ENCODE measurements at regions not wholly inside any gene's neighbourhood (a gene's known extent, or its start where the extent isn't known, plus 50 kb on each side); places are given as distances from the start of the nearest gene placed in this dataset.

- H3K79me2 ChIP-seq (ENCODE audit: control insufficient read depth, low read length) = no peaks in the 10 kb centered on the region
- no peaks in the 10 kb centered on the region for H3K9me3 ChIP-seq (ENCODE audit: control insufficient read depth, insufficient read depth, low read length)
- no peaks in the 10 kb centered on the region for H3K27me3 ChIP-seq (ENCODE audit: control insufficient read depth, low read length)
- no peaks in the 10 kb centered on the region for H3K4me1 ChIP-seq (ENCODE audit: control insufficient read depth, low read length)
- no peak overlapping the region for H3K4me2 ChIP-seq (ENCODE audit: low read length)
- H4K20me1 ChIP-seq (ENCODE audit: control insufficient read depth, insufficient read depth, low read depth, low read length) = no peaks in the 10 kb centered on the region
- H3K4me3 ChIP-seq (ENCODE audit: low read length) = no peak overlapping the region
- H3K36me3 ChIP-seq (ENCODE audit: control insufficient read depth, low read length) = no peaks in the 10 kb centered on the region
- no peak overlapping the region for H3K27ac ChIP-seq (ENCODE audit: low read depth, low read length)
- TF ChIP-seq CTCF (IDR thresholded peaks at IDR 0.05; ENCODE audit: low read depth, low read length, poor library complexity, severe bottlenecking) (no peak), EZH2phosphoT487 (IDR thresholded peaks at IDR 0.05; ENCODE audit: borderline replicate concordance, low read length) (no peak)
- H3K9me2 ChIP-seq (replicated peaks; ENCODE audit: control insufficient read depth, low read length) = no peaks in the 10 kb centered on the region
- H3F3A ChIP-seq (ENCODE audit: control insufficient read depth, insufficient read depth) = no peaks in the 10 kb centered on the region
These were observed 253.7 kb downstream of the CENPC start for GRCh38 chr4:67291644-67292043.

GRCh38 chr4:67288964-67289363 lies 256.3 kb downstream of the CENPC start:
- no peaks in the 10 kb centered on the region for H3K36me3 ChIP-seq (ENCODE audit: control insufficient read depth, low read length)
- no peak overlapping the region for H3K4me3 ChIP-seq (ENCODE audit: low read length)
- no peaks in the 10 kb centered on the region for H4K20me1 ChIP-seq (ENCODE audit: control insufficient read depth, insufficient read depth, low read depth, low read length)
- H3K4me1 ChIP-seq (ENCODE audit: control insufficient read depth, low read length) = no peaks in the 10 kb centered on the region
- no peaks in the 10 kb centered on the region for H3K9me2 ChIP-seq (replicated peaks; ENCODE audit: control insufficient read depth, low read length)
- no peaks in the 10 kb centered on the region for H3K9me3 ChIP-seq (ENCODE audit: control insufficient read depth, insufficient read depth, low read length)
- no peaks in the 10 kb centered on the region for H3F3A ChIP-seq (ENCODE audit: control insufficient read depth, insufficient read depth)
- no peaks in the 10 kb centered on the region for H3K27me3 ChIP-seq (ENCODE audit: control insufficient read depth, low read length)
- H3K79me2 ChIP-seq (ENCODE audit: control insufficient read depth, low read length) = no peaks in the 10 kb centered on the region
- TF ChIP-seq EZH2phosphoT487 (IDR thresholded peaks at IDR 0.05; ENCODE audit: borderline replicate concordance, low read length) (no peak), CTCF (IDR thresholded peaks at IDR 0.05; ENCODE audit: low read depth, low read length, poor library complexity, severe bottlenecking) (peak; percentile 61)
- H3K27ac ChIP-seq (ENCODE audit: low read depth, low read length) = no peak overlapping the region
- H3K4me2 ChIP-seq (ENCODE audit: low read length) = no peak overlapping the region

- no peaks in the 10 kb centered on the region for H3F3A ChIP-seq (ENCODE audit: control insufficient read depth, insufficient read depth)
- no peaks in the 10 kb centered on the region for H3K9me2 ChIP-seq (replicated peaks; ENCODE audit: control insufficient read depth, low read length)
- H3K36me3 ChIP-seq (ENCODE audit: control insufficient read depth, low read length) = no peaks in the 10 kb centered on the region
- no peaks in the 10 kb centered on the region for H3K27me3 ChIP-seq (ENCODE audit: control insufficient read depth, low read length)
- H3K27ac ChIP-seq (ENCODE audit: low read depth, low read length) = no peak overlapping the region
- TF ChIP-seq CTCF (IDR thresholded peaks at IDR 0.05; ENCODE audit: low read depth, low read length, poor library complexity, severe bottlenecking) (no peak), EZH2phosphoT487 (IDR thresholded peaks at IDR 0.05; ENCODE audit: borderline replicate concordance, low read length) (no peak)
- no peaks in the 10 kb centered on the region for H3K4me1 ChIP-seq (ENCODE audit: control insufficient read depth, low read length)
- H3K9me3 ChIP-seq (ENCODE audit: control insufficient read depth, insufficient read depth, low read length) = no peaks in the 10 kb centered on the region
- no peaks in the 10 kb centered on the region for H4K20me1 ChIP-seq (ENCODE audit: control insufficient read depth, insufficient read depth, low read depth, low read length)
- no peak overlapping the region for H3K4me2 ChIP-seq (ENCODE audit: low read length)
- H3K79me2 ChIP-seq (ENCODE audit: control insufficient read depth, low read length) = no peaks in the 10 kb centered on the region
- no peak overlapping the region for H3K4me3 ChIP-seq (ENCODE audit: low read length)
These were observed 258.6 kb downstream of the CENPC start for GRCh38 chr4:67286724-67287123.

GRCh38 chr4:67282749-67283148 lies 262.6 kb downstream of the CENPC start:
- Histone ChIP-seq H4K20me1 (ENCODE audit: control insufficient read depth, insufficient read depth, low read depth, low read length) (no peaks in the 10 kb centered on the region), H3K36me3 (ENCODE audit: control insufficient read depth, low read length) (no peaks in the 10 kb centered on the region), H3K27ac (ENCODE audit: low read depth, low read length) (no peak overlapping the region), H3K79me2 (ENCODE audit: control insufficient read depth, low read length) (no peaks in the 10 kb centered on the region), H3K4me3 (ENCODE audit: low read length) (no peak overlapping the region), H3K27me3 (ENCODE audit: control insufficient read depth, low read length) (no peaks in the 10 kb centered on the region), H3K4me2 (ENCODE audit: low read length) (no peak overlapping the region), H3K9me3 (ENCODE audit: control insufficient read depth, insufficient read depth, low read length) (no peaks in the 10 kb centered on the region), H3K9me2 (replicated peaks; ENCODE audit: control insufficient read depth, low read length) (no peaks in the 10 kb centered on the region), H3F3A (ENCODE audit: control insufficient read depth, insufficient read depth) (no peaks in the 10 kb centered on the region), H3K4me1 (ENCODE audit: control insufficient read depth, low read length) (no peaks in the 10 kb centered on the region)
- TF ChIP-seq EZH2phosphoT487 (IDR thresholded peaks at IDR 0.05; ENCODE audit: borderline replicate concordance, low read length) = no peak
- no peak for TF ChIP-seq CTCF (IDR thresholded peaks at IDR 0.05; ENCODE audit: low read depth, low read length, poor library complexity, severe bottlenecking)
